GM12878 (cell line): ENCODE measurements at regions not wholly inside any gene's neighbourhood (a gene's known extent, or its start where the extent isn't known, plus 50 kb on each side); places are given as distances from the start of the nearest gene placed in this dataset.

Experiments
- ATAC-seq: fragments of 200-7000 bp; cut with Tn5 transposase; 3 replicates; pipeline ENCODE4 v1.9.1; 2020; ENCODE audit warnings: mild to moderate bottlenecking, moderate library complexity
- BruUV-seq: library from RNA; stranded (reverse); fragments of 400-500 nt; replicated peaks from 2 replicates; lab custom pipeline; 2021; lab: Mats Ljungman, UMichigan
- CTCF ChIA-PET: fragments of 300-600 bp; sonication (Branson Sonifier 250); formaldehyde crosslinking; extraction: SDS; loops from one replicate; lab custom pipeline; 2021; ENCODE audit warnings: inconsistent platforms; lab: Yijun Ruan, JAX
- POLR2A ChIA-PET: fragments of 350-600 bp; formaldehyde crosslinking; extraction: SDS; loops from one replicate; lab custom pipeline; 2021; ENCODE audit warnings: inconsistent platforms; lab: Charles Lee
- RAD21 ChIA-PET: fragments of 300-600 bp; sonication (Branson Sonifier 250); formaldehyde crosslinking; loops from one replicate; lab custom pipeline; 2023; ENCODE audit warnings: antibody characterized with exemption; ENCODE audit not compliant: unreplicated experiment; lab: Charles Lee
- SMC1A ChIA-PET: fragments of 300-600 bp; sonication (Branson Sonifier 250); formaldehyde crosslinking; loops from one replicate; lab custom pipeline; 2023; ENCODE audit not compliant: unreplicated experiment, uncharacterized antibody; lab: Charles Lee
- DNase-seq: peaks from one replicate; pipeline ENCODE4 v3.0.0-alpha.2; 2011; ENCODE audit warnings: low read depth, low spot score
- FAIRE-seq: peaks from 3 replicates; lab custom pipeline; 2011; peaks lifted over from hg19 to GRCh38; lab: Jason Lieb, UNC
- H2AFZ ChIP-seq: 2 replicates; pipeline ENCODE4 v1.6.0; 2011; ENCODE audit warnings: low read depth, low read length, control low read depth; ENCODE audit not compliant: control insufficient read depth
- H3K27ac ChIP-seq: 2 replicates; pipeline ENCODE4 v1.5.1; 2011; ENCODE audit warnings: control low read depth; ENCODE audit not compliant: control insufficient read depth, insufficient read depth
- H3K27me3 ChIP-seq, 2 experiments: replicated peaks in 1 of 2; 2 replicates each; pipeline versions ENCODE4 v1.6.0 to v1.6.1; 2011; ENCODE audit warnings: low read length in 1 of 2; ENCODE audit not compliant: control insufficient read depth in 2 of 2, insufficient read depth in 2 of 2
- H3K36me3 ChIP-seq, 2 experiments: 2 replicates each; pipeline ENCODE4 v1.5.1; 2011; ENCODE audit warnings: low read length in 1 of 2; ENCODE audit not compliant: control insufficient read depth in 2 of 2, insufficient read depth in 2 of 2
- H3K4me1 ChIP-seq: 2 replicates; pipeline ENCODE4 v1.6.1; 2011; ENCODE audit warnings: mild to moderate bottlenecking, low read length, moderate library complexity, mixed read lengths; ENCODE audit not compliant: control insufficient read depth, insufficient read depth
- H3K4me2 ChIP-seq: 2 replicates; pipeline ENCODE4 v1.6.0; 2011; ENCODE audit warnings: control low read depth; ENCODE audit not compliant: control insufficient read depth, insufficient read depth
- H3K4me3 ChIP-seq: fragments of 200-600 bp; sonication (generic); 2 replicates; pipeline ENCODE4 v1.5.1; 2016
- H3K79me2 ChIP-seq: 2 replicates; pipeline ENCODE4 v1.6.0; 2011; ENCODE audit warnings: low read length; ENCODE audit not compliant: control insufficient read depth, insufficient read depth
- H3K9ac ChIP-seq: 2 replicates; pipeline ENCODE4 v1.8.0; 2011; ENCODE audit warnings: low read length, control low read depth, mixed read lengths; ENCODE audit not compliant: control insufficient read depth, insufficient read depth
- H3K9me3 ChIP-seq: replicated peaks from 3 replicates; pipeline ENCODE4 v1.5.1; 2011; ENCODE audit warnings: mild to moderate bottlenecking, low read length; ENCODE audit not compliant: control insufficient read depth, insufficient read depth
- H4K20me1 ChIP-seq: 2 replicates; pipeline ENCODE4 v1.6.0; 2011; ENCODE audit not compliant: control insufficient read depth, insufficient read depth
- CUX1 ChIP-seq: IDR thresholded peaks from 2 replicates; pipeline ENCODE4 v1.6.1; 2012; ENCODE audit warnings: improper control_type of control experiment, low read depth, low read length; ENCODE audit not compliant: insufficient replicate concordance
- FOXK2 ChIP-seq: fragments of 450-650 bp; IDR thresholded peaks from 2 replicates; pipeline ENCODE4 v1.6.1; 2017; ENCODE audit warnings: mild to moderate bottlenecking, moderate library complexity
- FOXM1 ChIP-seq: IDR thresholded peaks from 2 replicates; pipeline ENCODE4 v1.6.1; 2012; ENCODE audit warnings: low read depth, mild to moderate bottlenecking, inconsistent platforms, low read length, moderate library complexity
- GABPA ChIP-seq: IDR thresholded peaks from 2 replicates; pipeline ENCODE4 v1.6.1; 2014; ENCODE audit warnings: antibody characterized with exemption, low read depth, mild to moderate bottlenecking, inconsistent platforms
- POU2F2 ChIP-seq: IDR thresholded peaks from 3 replicates; pipeline ENCODE4 v1.6.1; 2011; ENCODE audit warnings: low read depth, mild to moderate bottlenecking, low read length, borderline replicate concordance
- RFX5 ChIP-seq: IDR thresholded peaks from 2 replicates; pipeline ENCODE4 v1.6.1; 2011; ENCODE audit warnings: low read depth, low read length, improper control_type of control experiment
- RUNX3 ChIP-seq: IDR thresholded peaks from 2 replicates; pipeline ENCODE4 v1.6.1; 2012; ENCODE audit warnings: low read length, inconsistent platforms
- STAT1 ChIP-seq: fragments of 450-650 bp; conservative IDR thresholded peaks from 2 replicates; pipeline ENCODE4 v1.6.1; 2014; ENCODE audit warnings: antibody characterized with exemption, mild to moderate bottlenecking
- SUPT20H ChIP-seq: IDR thresholded peaks from 2 replicates; pipeline ENCODE4 v1.6.1; 2011; ENCODE audit warnings: low read depth, mild to moderate bottlenecking, low read length, moderate library complexity, borderline replicate concordance; ENCODE audit not compliant: control insufficient read depth
- ZNF384 ChIP-seq: IDR thresholded peaks from 2 replicates; pipeline ENCODE4 v1.6.1; 2012; ENCODE audit warnings: low read depth, mild to moderate bottlenecking, low read length, improper control_type of control experiment, borderline replicate concordance
- WGBS: methylation state at CpG from one replicate; pipeline ENCODE4 v1.1.6; 2016; ENCODE audit warnings: low lambda C conversion rate; ENCODE audit not compliant: insufficient replicate concordance, insufficient coverage; ENCODE audit errors: missing lambda C conversion rate; 5-methylcytosine and 5-hydroxymethylcytosine counted together
- in situ Hi-C: fragments of 300-500 bp; cut with MboI; formaldehyde crosslinking; loops from 9 replicates; pipeline ENCODE4 v1.14.3; 2018; ENCODE audit warnings: mixed read lengths
- intact Hi-C: fragments of 100-400 bp; cut with micrococcal nuclease; formaldehyde crosslinking; loops from one replicate; pipeline ENCODE4 v1.14.2; 2022; ENCODE audit not compliant: unreplicated experiment
- TF ChIP-seq, protein P1 (sequence below): fragments of 450-650 bp; IDR thresholded peaks from 2 replicates; pipeline ENCODE4 v1.6.1; 2017; ENCODE audit warnings: antibody characterized with exemption, mild to moderate bottlenecking, moderate library complexity

DNA sequence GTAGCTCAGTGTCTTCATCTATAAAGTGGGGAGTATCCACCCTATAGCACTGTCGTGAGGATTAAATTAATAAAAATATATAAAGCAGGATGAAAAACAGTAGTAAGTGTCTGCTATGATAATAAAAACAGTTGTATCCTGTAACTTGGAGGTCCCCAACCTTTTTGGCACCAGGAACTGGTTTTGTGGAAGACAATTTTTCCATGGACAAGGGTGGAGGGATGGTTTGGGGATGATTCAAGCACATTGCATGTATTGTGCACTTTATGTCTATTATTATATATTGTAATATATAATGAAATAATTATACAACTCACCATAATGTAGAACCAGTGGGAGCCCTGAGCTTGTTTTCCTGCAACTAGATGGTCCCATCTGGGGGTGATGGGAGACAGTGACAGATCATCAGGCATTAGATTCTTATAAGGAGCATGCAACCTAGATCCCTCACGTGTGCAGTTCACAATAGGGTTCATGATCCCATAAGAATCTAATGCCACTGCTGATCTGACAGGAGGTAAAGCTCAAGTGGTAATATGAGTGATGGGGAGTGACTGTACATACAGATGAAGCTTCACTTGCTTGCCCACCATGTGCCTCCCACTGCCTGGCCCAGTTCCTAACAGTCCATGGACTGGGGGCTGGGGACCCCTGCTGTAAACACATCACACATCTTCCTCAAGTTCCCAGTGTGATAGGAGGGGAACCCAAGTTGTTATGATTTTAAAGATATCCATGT is 177.4 kb upstream of the DAPK1 start:
- Histone ChIP-seq H3K4me2 (no peak overlapping the region), H3K79me2 (no peaks in the 10 kb centered on the region), H3K9ac (no peak overlapping the region), H3K4me1 (no peaks in the 10 kb centered on the region), H3K36me3 (no peaks in the 10 kb centered on the region), H4K20me1 (no peaks in the 10 kb centered on the region), H3K27ac (no peak overlapping the region), H3K27me3 (peaks cover 0 to 2% of the 10 kb centered on the region in 2 experiments; a peak in 2 of 4 replicates), H3K9me3 (no peaks in the 10 kb centered on the region; the same call in 2 of the 3 replicates), H2AFZ (no peak overlapping the region), H3K4me3 (no peak overlapping the region)
- intact Hi-C loops: loop anchor here (5.0 to 10.0 kb wide), 2 partner anchors 376 to 703 kb away; partner anchors contain the start of gene GAS1
- FAIRE-seq (no peak), DNase-seq (no peak), ATAC-seq (no peak)
- no TSS peak for BruUV-seq
- ChIA-PET POLR2A (no interaction called here), SMC1A (interaction anchor here (0.6 kb wide), 1 partner anchor 797 kb away, joined by 3 read pairs; no protein-coding TSS in a partner anchor), RAD21 (no interaction called here), CTCF (interaction anchor here (1.0 to 2.9 kb wide), 3 partner anchors 23 to 885 kb away, joined by 3 to 7 read pairs (median 3); no protein-coding TSS in a partner anchor)
- in situ Hi-C loops: loop anchor here (10.0 kb wide), 1 partner anchor 706 kb away; no protein-coding TSS in a partner anchor
- WGBS: 15% methylated on average over 2 of the region's 2 CpGs
- TF ChIP-seq RUNX3 (no peak), ZNF384 (no peak), STAT1 (no peak), SUPT20H (no peak), RFX5 (no peak), FOXM1 (no peak), CUX1 (no peak), FOXK2 (no peak), POU2F2 (no peak), GABPA (no peak)
- TF ChIP-seq, protein P1, sequence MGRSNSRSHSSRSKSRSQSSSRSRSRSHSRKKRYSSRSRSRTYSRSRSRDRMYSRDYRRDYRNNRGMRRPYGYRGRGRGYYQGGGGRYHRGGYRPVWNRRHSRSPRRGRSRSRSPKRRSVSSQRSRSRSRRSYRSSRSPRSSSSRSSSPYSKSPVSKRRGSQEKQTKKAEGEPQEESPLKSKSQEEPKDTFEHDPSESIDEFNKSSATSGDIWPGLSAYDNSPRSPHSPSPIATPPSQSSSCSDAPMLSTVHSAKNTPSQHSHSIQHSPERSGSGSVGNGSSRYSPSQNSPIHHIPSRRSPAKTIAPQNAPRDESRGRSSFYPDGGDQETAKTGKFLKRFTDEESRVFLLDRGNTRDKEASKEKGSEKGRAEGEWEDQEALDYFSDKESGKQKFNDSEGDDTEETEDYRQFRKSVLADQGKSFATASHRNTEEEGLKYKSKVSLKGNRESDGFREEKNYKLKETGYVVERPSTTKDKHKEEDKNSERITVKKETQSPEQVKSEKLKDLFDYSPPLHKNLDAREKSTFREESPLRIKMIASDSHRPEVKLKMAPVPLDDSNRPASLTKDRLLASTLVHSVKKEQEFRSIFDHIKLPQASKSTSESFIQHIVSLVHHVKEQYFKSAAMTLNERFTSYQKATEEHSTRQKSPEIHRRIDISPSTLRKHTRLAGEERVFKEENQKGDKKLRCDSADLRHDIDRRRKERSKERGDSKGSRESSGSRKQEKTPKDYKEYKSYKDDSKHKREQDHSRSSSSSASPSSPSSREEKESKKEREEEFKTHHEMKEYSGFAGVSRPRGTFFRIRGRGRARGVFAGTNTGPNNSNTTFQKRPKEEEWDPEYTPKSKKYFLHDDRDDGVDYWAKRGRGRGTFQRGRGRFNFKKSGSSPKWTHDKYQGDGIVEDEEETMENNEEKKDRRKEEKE: no peak
